Skeletal muscle satellite cell (primary cell): ENCODE measurements at regions not wholly inside any gene's neighbourhood (a gene's known extent, or its start where the extent isn't known, plus 50 kb on each side); places are given as distances from the start of the nearest gene placed in this dataset.

Experiments used
- H3K27me3 ChIP-seq: 2 replicates; pipeline ENCODE4 v1.7.0; 2013; ENCODE audit warnings: low read length; ENCODE audit not compliant: control insufficient read depth, insufficient read depth
- H3K36me3 ChIP-seq: 2 replicates; pipeline ENCODE4 v1.7.0; 2013; ENCODE audit warnings: mild to moderate bottlenecking, control low read depth, low read length; ENCODE audit not compliant: insufficient read depth
- H3K4me1 ChIP-seq: 2 replicates; pipeline ENCODE4 v1.7.0; 2013; ENCODE audit warnings: low read length; ENCODE audit not compliant: control insufficient read depth, insufficient read depth
- H3K4me2 ChIP-seq: 2 replicates; pipeline ENCODE4 v1.7.0; 2013; ENCODE audit warnings: mild to moderate bottlenecking, low read length
- H3K4me3 ChIP-seq: 2 replicates; pipeline ENCODE4 v1.7.0; 2013; ENCODE audit warnings: low read length
- H3K9ac ChIP-seq: 2 replicates; pipeline ENCODE4 v1.7.0; 2013; ENCODE audit warnings: mild to moderate bottlenecking, low read depth, low read length, moderate library complexity
- H3K9me3 ChIP-seq: replicated peaks from 2 replicates; pipeline ENCODE4 v1.7.0; 2013; ENCODE audit warnings: mild to moderate bottlenecking, control low read depth, low read length

DNA sequence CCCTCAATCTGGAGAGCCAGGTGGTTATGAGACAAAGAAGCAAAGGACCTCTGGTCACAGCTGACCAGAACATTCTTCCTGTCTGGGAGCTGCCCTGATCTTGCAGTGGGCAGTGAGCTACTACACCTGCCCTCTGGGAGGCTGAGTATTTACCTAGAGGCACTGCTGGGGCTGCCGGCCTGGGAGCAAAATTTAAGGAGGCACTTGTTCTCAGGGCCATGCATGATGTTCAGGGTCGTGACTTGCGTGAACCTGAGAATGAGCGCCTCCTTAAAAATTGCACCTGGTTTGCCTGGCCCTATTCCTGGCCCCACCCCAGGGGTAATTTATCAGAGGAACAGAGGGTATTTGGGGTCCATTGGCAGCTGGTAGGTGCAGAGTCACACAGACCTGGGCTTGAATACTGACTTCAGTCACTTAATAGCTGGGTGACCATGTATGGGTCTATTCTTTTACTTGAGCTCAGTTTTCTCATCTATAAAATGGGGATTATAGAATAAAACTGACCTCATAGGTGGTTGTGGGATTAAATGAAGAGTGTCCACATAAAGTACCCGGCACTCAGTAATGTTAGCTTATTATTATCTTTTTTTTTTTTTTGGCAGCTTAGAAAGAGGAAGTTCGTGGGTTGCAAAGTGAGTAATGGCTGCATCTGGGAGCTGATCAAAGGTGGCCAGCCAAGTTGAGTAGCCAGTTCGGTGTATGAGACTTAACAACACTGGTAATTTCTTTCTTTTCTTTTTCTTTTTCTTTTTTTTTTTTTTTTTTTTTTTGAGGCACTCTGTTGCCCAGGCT lies 107.4 kb upstream of the MED13L start:
- no peaks in the 10 kb centered on the region for H3K9me3 ChIP-seq
- no peak overlapping the region for H3K4me2 ChIP-seq
- H3K9ac ChIP-seq, result no peak overlapping the region
- no peak overlapping the region for H3K4me3 ChIP-seq
- peaks cover 54% of the 10 kb centered on the region for H3K4me1 ChIP-seq
- no peaks in the 10 kb centered on the region for H3K27me3 ChIP-seq
- no peaks in the 10 kb centered on the region for H3K36me3 ChIP-seq

DNA sequence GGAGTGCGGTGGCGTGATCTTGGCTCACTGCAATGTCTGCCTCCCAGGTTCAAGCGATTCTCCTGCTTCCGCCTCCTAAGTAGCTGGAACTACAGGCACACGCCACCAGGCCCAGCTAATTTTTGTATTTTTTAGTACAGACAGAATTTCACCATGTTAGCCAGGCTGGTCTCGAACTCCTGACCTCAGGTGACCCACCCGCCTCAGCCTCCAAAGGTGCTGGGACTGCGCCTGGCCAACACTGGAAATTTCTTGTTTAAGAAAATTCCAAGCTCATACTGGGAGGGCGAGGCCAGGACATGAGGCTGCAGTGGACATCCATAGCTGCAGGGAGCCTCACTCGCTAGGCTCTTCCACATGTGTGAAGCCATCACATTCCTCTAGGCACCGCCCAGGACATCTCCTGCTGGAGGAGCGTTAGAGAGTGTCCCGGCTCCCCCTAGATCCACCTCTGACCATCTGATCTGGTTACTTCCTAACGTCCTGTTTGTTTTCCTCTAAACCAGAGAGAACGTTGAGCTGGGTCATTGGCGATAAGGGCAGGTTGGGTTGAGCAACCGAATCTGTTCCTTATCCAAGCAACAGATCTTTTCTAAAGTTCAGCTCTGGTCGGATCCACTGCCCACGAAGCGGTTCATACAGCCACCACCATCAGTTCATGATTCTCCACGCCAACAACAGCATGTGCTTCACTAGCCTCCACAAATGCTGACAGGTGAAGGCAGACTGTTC lies 108.2 kb upstream of the MED13L start:
- H3K4me1 ChIP-seq, result peaks cover 60% of the 10 kb centered on the region
- H3K9me3 ChIP-seq, result no peaks in the 10 kb centered on the region
- H3K9ac ChIP-seq, result no peak overlapping the region
- H3K4me2 ChIP-seq, result no peak overlapping the region
- H3K27me3 ChIP-seq, result no peaks in the 10 kb centered on the region
- no peaks in the 10 kb centered on the region for H3K36me3 ChIP-seq
- H3K4me3 ChIP-seq, result no peak overlapping the region

DNA sequence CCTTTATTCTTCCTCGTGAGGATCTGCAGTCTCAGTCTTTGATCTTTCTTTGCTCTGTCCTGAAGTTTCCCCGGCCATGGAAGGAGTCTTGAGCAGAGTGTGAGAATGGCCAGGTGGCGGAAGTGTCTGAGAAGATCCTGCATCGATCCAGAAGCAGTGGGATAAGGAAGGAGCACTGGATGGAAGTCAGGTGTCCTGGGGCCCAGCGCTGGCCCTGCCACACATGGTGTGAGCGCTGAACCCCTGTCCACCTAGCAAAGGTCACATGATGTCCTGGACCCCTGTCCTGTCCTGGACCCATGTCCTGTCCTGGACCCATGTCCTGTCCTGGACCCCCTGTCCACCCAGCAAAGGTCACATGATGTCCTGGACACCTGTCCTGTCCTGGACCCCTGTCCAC lies 111.8 kb upstream of the MED13L start:
- peak overlapping the region; percentile 47 for H3K9ac ChIP-seq
- H3K4me3 ChIP-seq, result no peak overlapping the region
- H3K4me1 ChIP-seq, result peaks cover 36% of the 10 kb centered on the region
- no peaks in the 10 kb centered on the region for H3K27me3 ChIP-seq
- H3K36me3 ChIP-seq, result no peaks in the 10 kb centered on the region
- peak overlapping the region; percentile 25 for H3K4me2 ChIP-seq
- no peaks in the 10 kb centered on the region for H3K9me3 ChIP-seq

DNA sequence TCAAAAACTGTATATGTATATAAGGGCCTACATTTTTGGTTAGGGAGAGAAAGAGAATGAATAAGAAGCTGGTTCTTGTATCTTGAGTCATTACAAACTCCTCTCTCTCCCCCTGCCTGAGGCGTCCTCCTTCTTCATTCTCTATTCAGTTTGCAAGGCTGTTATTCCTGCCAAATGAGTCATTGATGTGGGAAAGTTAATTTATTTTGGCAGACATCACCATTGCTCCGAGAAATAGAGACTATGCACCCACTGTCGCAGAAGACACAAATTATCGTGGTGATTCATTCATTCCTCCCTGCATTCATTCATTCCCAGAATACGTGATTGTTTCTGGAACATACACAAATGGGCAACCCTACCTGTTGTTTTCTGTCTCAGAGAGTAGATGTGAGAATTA lies 112.5 kb upstream of the MED13L start:
- Histone ChIP-seq H3K4me2 (peak overlapping the region; percentile 25), H3K9me3 (no peaks in the 10 kb centered on the region), H3K9ac (peak overlapping the region; percentile 47), H3K4me3 (no peak overlapping the region), H3K36me3 (no peaks in the 10 kb centered on the region), H3K27me3 (no peaks in the 10 kb centered on the region), H3K4me1 (peaks cover 29% of the 10 kb centered on the region)

DNA sequence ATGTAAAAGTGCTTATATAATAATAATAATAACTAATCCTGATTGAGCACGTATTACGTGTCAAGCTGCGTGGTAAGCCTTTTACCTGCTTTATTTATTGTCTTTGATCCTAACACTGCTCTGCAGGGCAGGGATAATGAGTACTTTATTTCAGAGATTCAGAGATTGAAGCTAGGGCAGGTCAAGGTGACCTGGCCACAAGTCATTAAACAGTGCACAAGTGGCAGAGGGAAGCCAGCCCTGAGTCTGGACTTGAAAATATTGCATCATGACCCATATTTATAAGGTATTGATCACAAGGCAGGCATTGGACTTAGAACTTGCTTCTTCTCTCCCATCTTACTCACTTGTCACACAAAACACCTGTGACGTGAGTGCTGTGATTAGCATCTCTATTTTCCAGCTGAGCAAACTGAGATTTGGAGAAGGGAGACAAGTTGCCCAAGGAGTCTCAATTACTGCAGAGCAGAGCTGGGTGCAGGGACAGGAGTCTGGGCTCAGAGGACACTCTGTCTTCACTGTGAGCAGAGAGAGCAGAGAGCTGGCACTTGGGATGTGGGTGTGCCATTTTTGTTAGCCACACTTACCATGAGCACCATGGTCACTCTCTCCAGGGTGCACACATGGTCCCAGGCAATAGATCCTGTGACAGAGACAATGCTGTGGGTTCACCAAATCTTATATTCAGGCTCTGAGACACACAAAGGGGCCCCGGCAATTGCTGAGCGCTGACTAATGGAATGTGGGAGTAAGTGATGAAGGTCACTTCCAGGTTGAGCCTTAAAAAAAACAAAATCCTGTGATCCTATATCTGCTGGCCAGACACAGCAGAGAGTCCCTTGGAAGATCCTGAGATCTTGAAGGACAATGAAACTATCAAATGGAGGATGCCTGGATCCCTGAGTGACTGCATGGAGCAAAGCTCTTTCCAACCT lies 113.2 kb upstream of the MED13L start:
- no peaks in the 10 kb centered on the region for H3K36me3 ChIP-seq
- H3K4me3 ChIP-seq, result no peak overlapping the region
- no peaks in the 10 kb centered on the region for H3K9me3 ChIP-seq
- H3K4me2 ChIP-seq, result no peak overlapping the region
- H3K27me3 ChIP-seq, result no peaks in the 10 kb centered on the region
- H3K9ac ChIP-seq, result no peak overlapping the region
- H3K4me1 ChIP-seq, result peaks cover 24% of the 10 kb centered on the region

DNA sequence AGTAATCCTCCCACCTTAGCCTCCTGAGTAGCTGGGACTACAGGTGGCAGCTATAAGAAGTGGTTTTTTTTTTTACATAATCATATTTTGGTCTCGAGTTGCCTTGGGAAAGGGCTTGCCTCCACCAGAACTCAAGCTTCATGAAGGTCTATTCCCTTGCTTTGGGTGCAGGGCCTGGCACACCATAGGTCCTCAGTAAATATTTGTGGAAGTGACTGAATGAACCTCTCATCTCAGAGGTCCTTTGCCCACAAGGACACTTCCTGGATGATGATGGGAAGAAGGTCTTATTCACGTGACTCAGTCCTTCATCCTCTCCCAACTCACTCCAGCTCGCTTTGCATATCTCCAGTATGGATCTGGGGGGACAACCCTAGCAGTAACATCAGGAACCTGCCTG lies 114.0 kb upstream of the MED13L start:
- H3K36me3 ChIP-seq, result no peaks in the 10 kb centered on the region
- no peak overlapping the region for H3K4me3 ChIP-seq
- H3K4me1 ChIP-seq, result peaks cover 21% of the 10 kb centered on the region
- no peak overlapping the region for H3K9ac ChIP-seq
- no peaks in the 10 kb centered on the region for H3K9me3 ChIP-seq
- no peak overlapping the region for H3K4me2 ChIP-seq
- no peaks in the 10 kb centered on the region for H3K27me3 ChIP-seq

DNA sequence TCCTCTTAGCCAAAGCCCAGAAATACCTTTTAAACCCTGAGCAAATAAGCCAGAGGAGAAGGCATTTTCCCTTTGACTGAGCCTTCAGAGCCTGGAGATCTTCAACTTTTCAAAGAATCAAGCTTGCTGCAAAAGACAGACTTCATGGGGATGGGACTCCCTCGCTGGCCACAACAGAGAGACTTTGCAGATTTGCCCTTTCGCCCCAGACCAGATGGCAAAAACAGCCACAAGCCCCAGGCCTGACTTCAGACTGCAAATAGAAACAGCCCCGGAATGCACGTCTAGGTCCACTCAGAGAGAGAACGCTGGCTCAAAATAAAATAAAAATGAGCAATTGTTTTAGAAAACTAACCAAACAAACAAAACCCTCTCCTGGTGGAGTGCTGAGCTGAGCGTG lies 114.6 kb upstream of the MED13L start:
- H3K4me2 ChIP-seq, result no peak overlapping the region
- no peak overlapping the region for H3K4me3 ChIP-seq
- H3K27me3 ChIP-seq, result no peaks in the 10 kb centered on the region
- no peak overlapping the region for H3K9ac ChIP-seq
- peaks cover 21% of the 10 kb centered on the region for H3K4me1 ChIP-seq
- H3K9me3 ChIP-seq, result no peaks in the 10 kb centered on the region
- H3K36me3 ChIP-seq, result no peaks in the 10 kb centered on the region

DNA sequence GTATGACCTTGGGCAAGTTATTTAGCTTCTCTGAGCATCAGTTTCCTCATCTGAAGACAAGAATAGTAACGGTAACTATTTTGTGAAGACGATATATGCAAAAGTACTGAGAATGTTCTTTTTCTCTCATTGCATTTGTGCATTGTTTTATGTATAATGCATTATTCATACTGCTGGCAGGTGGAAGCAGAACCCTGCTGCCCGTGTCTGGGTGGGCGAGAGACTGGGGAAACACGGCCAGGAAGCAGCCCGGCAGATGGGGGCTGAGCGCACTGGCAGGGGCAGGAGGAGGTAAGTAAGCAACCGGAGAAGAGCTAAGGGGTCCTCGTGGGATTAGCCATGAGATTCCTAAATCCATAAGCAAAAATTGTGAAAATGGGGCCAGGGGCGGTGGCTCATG lies 115.8 kb upstream of the MED13L start:
- H3K4me2 ChIP-seq, result no peak overlapping the region
- no peak overlapping the region for H3K9ac ChIP-seq
- H3K4me1 ChIP-seq, result peaks cover 21% of the 10 kb centered on the region
- H3K36me3 ChIP-seq, result no peaks in the 10 kb centered on the region
- no peaks in the 10 kb centered on the region for H3K27me3 ChIP-seq
- no peaks in the 10 kb centered on the region for H3K9me3 ChIP-seq
- no peak overlapping the region for H3K4me3 ChIP-seq

DNA sequence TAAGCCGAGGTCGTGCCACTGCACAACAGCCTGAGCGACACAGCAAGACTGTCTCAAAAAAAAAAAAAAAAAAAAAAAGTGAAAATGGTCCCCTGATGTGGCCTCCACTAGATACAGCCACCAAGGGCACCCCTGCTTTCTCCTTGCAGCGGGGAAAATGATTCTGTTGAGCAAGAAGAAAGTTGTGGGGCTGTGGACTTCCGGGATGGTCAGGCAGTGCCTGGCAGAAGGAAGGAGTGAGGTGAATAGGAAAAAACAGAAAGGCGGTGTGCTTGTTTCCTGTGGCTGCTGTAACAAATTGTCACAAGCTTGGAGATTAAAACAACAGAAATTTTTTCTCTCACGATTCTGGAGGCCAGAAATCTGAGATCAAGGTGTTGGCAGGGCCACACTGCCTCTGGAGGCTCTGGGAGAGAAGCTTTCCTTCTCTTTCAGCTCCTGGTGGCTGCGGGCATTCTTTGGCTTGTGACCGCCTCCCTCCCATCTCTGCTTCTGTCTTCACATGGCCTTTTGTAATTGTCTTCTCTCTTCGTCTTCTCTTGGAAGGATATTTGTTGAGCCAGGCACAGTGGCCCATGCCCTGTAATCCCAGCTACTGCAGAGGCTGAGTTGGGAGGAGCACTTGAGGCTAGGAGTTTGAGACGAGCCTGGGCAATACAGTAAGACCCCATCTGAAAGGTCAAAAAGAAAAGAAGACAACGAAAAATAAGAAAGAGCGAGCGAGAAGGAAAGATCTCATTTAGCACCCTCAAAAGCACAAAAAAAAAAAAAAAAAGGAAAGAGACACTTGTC lies 116.6 kb upstream of the MED13L start:
- Histone ChIP-seq H3K27me3 (no peaks in the 10 kb centered on the region), H3K4me2 (no peak overlapping the region), H3K9me3 (no peaks in the 10 kb centered on the region), H3K4me1 (peaks cover 17% of the 10 kb centered on the region), H3K9ac (no peak overlapping the region), H3K36me3 (no peaks in the 10 kb centered on the region), H3K4me3 (no peak overlapping the region)

DNA sequence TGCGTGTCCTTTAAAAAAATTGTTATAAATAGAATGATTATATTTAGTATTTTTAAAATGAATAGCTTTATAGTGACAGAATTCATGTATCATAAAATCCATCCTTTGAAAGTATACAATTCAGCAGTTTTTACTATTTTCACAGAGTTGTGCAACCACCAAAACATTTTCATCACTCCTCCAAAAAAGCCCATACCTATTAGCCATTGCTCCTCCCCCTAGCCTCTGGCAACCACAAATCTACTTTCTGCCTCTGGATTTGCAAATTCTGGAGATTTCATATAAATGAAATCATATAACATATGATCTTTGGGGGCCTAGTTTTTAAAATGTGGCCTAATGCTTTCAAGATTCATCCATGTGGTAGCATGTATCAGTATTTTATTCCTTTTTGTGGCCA lies 117.9 kb upstream of the MED13L start:
- Histone ChIP-seq H3K27me3 (no peaks in the 10 kb centered on the region), H3K9me3 (no peaks in the 10 kb centered on the region), H3K9ac (no peak overlapping the region), H3K4me1 (peaks cover 6% of the 10 kb centered on the region), H3K4me2 (no peak overlapping the region), H3K36me3 (no peaks in the 10 kb centered on the region), H3K4me3 (no peak overlapping the region)

DNA sequence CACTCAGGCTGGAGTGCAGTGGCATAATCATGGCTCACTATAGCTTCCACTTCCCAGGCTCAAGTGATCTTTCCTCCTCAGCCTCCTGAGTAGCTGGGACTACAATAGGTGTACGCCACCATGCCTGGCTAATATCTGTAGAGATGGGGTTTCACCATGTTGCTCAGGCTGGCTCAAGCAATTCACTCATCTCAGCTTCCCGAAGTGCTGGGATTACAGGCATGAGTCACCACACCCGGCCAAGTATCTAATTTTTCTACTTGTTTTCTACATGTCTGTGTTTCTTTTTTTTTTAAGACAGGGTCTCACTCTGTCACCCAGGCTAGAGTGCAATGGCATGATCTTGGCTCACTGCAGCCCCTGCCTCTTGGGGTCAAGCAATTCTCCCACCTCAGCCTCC lies 119.7 kb upstream of the MED13L start:
- no peaks in the 10 kb centered on the region for H3K27me3 ChIP-seq
- no peaks in the 10 kb centered on the region for H3K9me3 ChIP-seq
- no peaks in the 10 kb centered on the region for H3K36me3 ChIP-seq

More for the DNA sequence above, 119.7 kb upstream of the MED13L start:
- Histone ChIP-seq H3K4me3 (no peak overlapping the region), H3K4me2 (no peak overlapping the region), H3K4me1 (no peaks in the 10 kb centered on the region), H3K9ac (no peak overlapping the region)
